H1 (cell line): ENCODE measurements at regions not wholly inside any gene's neighbourhood (a gene's known extent, or its start where the extent isn't known, plus 50 kb on each side); places are given as distances from the start of the nearest gene placed in this dataset.

ENCODE experiments used
- CTCF ChIA-PET: fragments of 300-600 bp; sonication (Branson Sonifier 250); formaldehyde crosslinking; loops from one replicate; lab custom pipeline; 2021; ENCODE audit not compliant: partially characterized antibody; lab: Charles Lee
- POLR2A ChIA-PET: fragments of 300-600 bp; sonication (Branson Sonifier 250); formaldehyde crosslinking; loops from one replicate; lab custom pipeline; 2021; ENCODE audit warnings: inconsistent platforms; ENCODE audit not compliant: partially characterized antibody; lab: Charles Lee
- DNase-seq, 2 experiments: peaks; one replicate each; pipeline versions ENCODE4 v3.0.0 to v3.0.0-alpha.2; 2010 to 2022; ENCODE audit warnings: low spot score in 2 of 2, low read depth in 1 of 2, mixed read lengths in 1 of 2
- FAIRE-seq: peaks from 2 replicates; lab custom pipeline; 2011; peaks lifted over from hg19 to GRCh38; lab: Jason Lieb, UNC
- H2AFZ ChIP-seq: 2 replicates; pipeline ENCODE4 v1.8.1; 2012; ENCODE audit warnings: low read length, inconsistent platforms
- H2AK5ac ChIP-seq: 2 replicates; pipeline ENCODE4 v1.6.1; 2013; ENCODE audit warnings: low read depth, low read length
- H2BK120ac ChIP-seq: replicated peaks from 2 replicates; pipeline ENCODE3; 2013; ENCODE audit warnings: low read depth, low read length, inconsistent platforms
- H2BK12ac ChIP-seq: 2 replicates; pipeline ENCODE4 v1.6.1; 2013; ENCODE audit warnings: low read depth, low read length
- H2BK15ac ChIP-seq: 2 replicates; pipeline ENCODE4 v1.6.1; 2013; ENCODE audit warnings: low read length
- H2BK20ac ChIP-seq: 2 replicates; pipeline ENCODE4 v1.6.1; 2013; ENCODE audit warnings: low read length
- H2BK5ac ChIP-seq: 2 replicates; pipeline ENCODE4 v1.6.1; 2013; ENCODE audit warnings: low read depth, low read length
- H3K14ac ChIP-seq: 2 replicates; pipeline ENCODE4 v1.6.1; 2013; ENCODE audit warnings: inconsistent platforms; ENCODE audit not compliant: insufficient read length
- H3K18ac ChIP-seq: 2 replicates; pipeline ENCODE4 v1.6.1; 2013; ENCODE audit warnings: low read length; ENCODE audit errors: extremely low read depth
- H3K23ac ChIP-seq: 2 replicates; pipeline ENCODE4 v1.6.1; 2013; ENCODE audit warnings: inconsistent platforms; ENCODE audit not compliant: insufficient read length
- H3K23me2 ChIP-seq: 2 replicates; pipeline ENCODE4 v1.6.1; 2013; ENCODE audit warnings: low read depth, low read length
- H3K27ac ChIP-seq: 2 replicates; pipeline ENCODE4 v1.6.1; 2011; ENCODE audit warnings: low read depth, low read length, inconsistent platforms
- H3K27me3 ChIP-seq, 4 experiments: replicated peaks in 1 of 4; 1 replicate in 1 of 4; 2 replicates in 3 of 4; pipeline versions ENCODE4 v1.6.1 to v1.8.1; 2011 to 2013; ENCODE audit warnings: low read length in 3 of 4, mild to moderate bottlenecking in 3 of 4, inconsistent platforms in 2 of 4, mixed read lengths in 2 of 4, moderate library complexity in 1 of 4; ENCODE audit not compliant: control insufficient read depth in 3 of 4, insufficient read depth in 3 of 4; ENCODE audit errors: extremely low read depth in 1 of 4
- H3K36me3 ChIP-seq, 4 experiments: 2 replicates each; pipeline versions ENCODE4 v1.6.1 to v1.8.1; 2011 to 2013; ENCODE audit warnings: mild to moderate bottlenecking in 4 of 4, low read length in 3 of 4, moderate library complexity in 2 of 4, control low read depth in 1 of 4, inconsistent platforms in 1 of 4; ENCODE audit not compliant: insufficient read depth in 4 of 4, control insufficient read depth in 2 of 4
- H3K4ac ChIP-seq: replicated peaks from 2 replicates; pipeline ENCODE3; 2013; ENCODE audit warnings: low read length, low read depth, mixed read lengths, inconsistent platforms; ENCODE audit not compliant: insufficient read length
- H3K4me1 ChIP-seq, 4 experiments: replicated peaks in 1 of 4; 1 replicate in 1 of 4; 2 replicates in 3 of 4; pipeline versions ENCODE4 v1.6.1 to v1.8.1; 2011 to 2013; ENCODE audit warnings: low read length in 3 of 4, inconsistent platforms in 2 of 4, mixed read lengths in 1 of 4; ENCODE audit not compliant: insufficient read depth in 4 of 4, control insufficient read depth in 3 of 4
- H3K4me2 ChIP-seq, 2 experiments: 2 replicates each; pipeline versions ENCODE4 v1.6.1 to v1.8.1; 2011 to 2013; ENCODE audit warnings: low read depth in 2 of 2, low read length in 2 of 2, control low read depth in 1 of 2, inconsistent platforms in 1 of 2, mild to moderate bottlenecking in 1 of 2; ENCODE audit not compliant: insufficient read depth in 1 of 2
- H3K4me3 ChIP-seq, 4 experiments: fragments of 200-600, 300-600 bp in 1 of 4; sonication (generic), shearing (Covaris generic), sonication (Bioruptor Twin) in 1 of 4; 2 replicates each; pipeline versions ENCODE4 v1.5.1 to v1.8.1; 2011 to 2016; ENCODE audit warnings: low read length in 4 of 4, low read depth in 3 of 4, control low read depth in 2 of 4, inconsistent platforms in 2 of 4, mild to moderate bottlenecking in 2 of 4, mixed read lengths in 1 of 4, moderate library complexity in 1 of 4; ENCODE audit not compliant: insufficient read depth in 2 of 4; ENCODE audit errors: extremely low read depth in 1 of 4
- H3K56ac ChIP-seq: replicated peaks from 2 replicates; pipeline ENCODE3; 2013; ENCODE audit warnings: low read depth, mild to moderate bottlenecking, mixed read lengths, low read length, inconsistent platforms; ENCODE audit not compliant: insufficient read length
- H3K79me1 ChIP-seq: 2 replicates; pipeline ENCODE4 v1.6.1; 2013; ENCODE audit warnings: low read depth, low read length, control low read depth
- H3K79me2 ChIP-seq, 2 experiments: 2 replicates each; pipeline versions ENCODE4 v1.6.1 to v1.8.1; 2012 to 2013; ENCODE audit warnings: low read length in 2 of 2, mild to moderate bottlenecking in 2 of 2, inconsistent platforms in 1 of 2; ENCODE audit not compliant: insufficient read depth in 2 of 2, control insufficient read depth in 1 of 2
- H3K9ac ChIP-seq, 4 experiments: replicated peaks in 1 of 4; 1 replicate in 1 of 4; 2 replicates in 3 of 4; pipeline versions ENCODE4 v1.6.1 to v1.8.1; 2011 to 2013; ENCODE audit warnings: low read depth in 3 of 4, low read length in 3 of 4, control low read depth in 2 of 4, mild to moderate bottlenecking in 2 of 4, moderate library complexity in 2 of 4, inconsistent platforms in 1 of 4; ENCODE audit errors: extremely low read depth in 1 of 4
- H3K9me3 ChIP-seq, 2 experiments: 2 replicates each; pipeline versions ENCODE4 v1.6.1 to v1.8.1; 2012 to 2013; ENCODE audit warnings: mild to moderate bottlenecking in 2 of 2, moderate library complexity in 2 of 2, control low read depth in 1 of 2, inconsistent platforms in 1 of 2, low read depth in 1 of 2, low read length in 1 of 2, mixed read lengths in 1 of 2; ENCODE audit not compliant: insufficient read depth in 2 of 2
- H4K20me1 ChIP-seq, 2 experiments: replicated peaks in 1 of 2; 2 replicates each; pipeline versions ENCODE3 to v1.8.1; 2011 to 2013; ENCODE audit warnings: inconsistent platforms in 2 of 2, low read length in 2 of 2, mild to moderate bottlenecking in 1 of 2; ENCODE audit not compliant: insufficient read depth in 2 of 2, control insufficient read depth in 1 of 2
- H4K5ac ChIP-seq: 2 replicates; pipeline ENCODE4 v1.6.1; 2013; ENCODE audit warnings: low read length, low read depth, mixed read lengths, inconsistent platforms; ENCODE audit not compliant: insufficient read length
- H4K8ac ChIP-seq: 2 replicates; pipeline ENCODE4 v1.8.0; 2013; ENCODE audit warnings: mild to moderate bottlenecking, moderate library complexity, low read length, inconsistent platforms; ENCODE audit not compliant: insufficient read depth; ENCODE audit errors: extremely low read depth
- H4K91ac ChIP-seq: replicated peaks from 2 replicates; pipeline ENCODE3; 2013; ENCODE audit warnings: low read length, mixed read lengths, inconsistent platforms; ENCODE audit not compliant: insufficient read length
- E2F6 ChIP-seq: IDR thresholded peaks from 2 replicates; pipeline ENCODE4 v1.6.1; 2012; ENCODE audit warnings: inconsistent platforms
- GABPA ChIP-seq: IDR thresholded peaks from 2 replicates; pipeline ENCODE4 v1.6.1; 2011; ENCODE audit warnings: mild to moderate bottlenecking, low read length, moderate library complexity, borderline replicate concordance; ENCODE audit not compliant: insufficient read depth
- SP2 ChIP-seq: IDR thresholded peaks from 2 replicates; pipeline ENCODE4 v1.6.1; 2012; ENCODE audit warnings: mild to moderate bottlenecking, low read length, inconsistent platforms
- SP4 ChIP-seq: IDR thresholded peaks from 2 replicates; pipeline ENCODE4 v1.6.1; 2012; ENCODE audit warnings: low read length, inconsistent platforms
- WGBS, 2 experiments: shearing (Covaris generic) in 1 of 2; methylation state at CpG; one replicate each; pipeline versions ENCODE4 v1.1.6 to v1.1.7; 2013 to 2015; ENCODE audit warnings: low lambda C conversion rate in 2 of 2, mixed read lengths in 2 of 2, inconsistent platforms in 1 of 2, low coverage in 1 of 2, missing lambda C conversion rate in 1 of 2; ENCODE audit not compliant: insufficient replicate concordance in 2 of 2, insufficient coverage in 1 of 2, insufficient read length in 1 of 2; ENCODE audit errors: extremely low coverage in 1 of 2, missing lambda C conversion rate in 1 of 2; 5-methylcytosine and 5-hydroxymethylcytosine counted together

- DNase-seq (no peak), FAIRE-seq (no peak)
- no peak overlapping the region for H2BK12ac ChIP-seq
- no peak overlapping the region for H3K14ac ChIP-seq
- H3K23me2 ChIP-seq, result no peaks in the 10 kb centered on the region
- H4K5ac ChIP-seq, result no peak overlapping the region
- H4K91ac ChIP-seq, result no peak overlapping the region
- TF ChIP-seq SP2 (no peak), SP4 (no peak), GABPA (no peak), E2F6 (no peak)
- H3K4me2 ChIP-seq, result no peak overlapping the region
- CTCF ChIA-PET, result no interaction called here
- H3K36me3 ChIP-seq, result no peaks in the 10 kb centered on the region
- no peak overlapping the region for H2BK15ac ChIP-seq
- no peaks in the 10 kb centered on the region for H3K27me3 ChIP-seq
- H3K4me3 ChIP-seq, result no peak overlapping the region
- no peaks in the 10 kb centered on the region for H3K9me3 ChIP-seq
- POLR2A ChIA-PET, result interaction anchor here (0.6 kb wide), 1 partner anchor 11 kb away, joined by 3 read pairs; no protein-coding TSS in a partner anchor
- peaks cover 0 to 12% (median 1%) of the 10 kb centered on the region in 4 experiments; a peak in 3 of 7 replicates for H3K4me1 ChIP-seq
- no peak overlapping the region for H2AFZ ChIP-seq
- no peak overlapping the region for H2BK120ac ChIP-seq
- H3K27ac ChIP-seq, result no peak overlapping the region
- no peak overlapping the region for H2AK5ac ChIP-seq
- no peak overlapping the region for H3K56ac ChIP-seq
- H3K23ac ChIP-seq, result no peak overlapping the region
- no peaks in the 10 kb centered on the region for H3K79me1 ChIP-seq
- no peaks in the 10 kb centered on the region for H4K20me1 ChIP-seq
- H3K79me2 ChIP-seq, result no peaks in the 10 kb centered on the region
- WGBS, 2 experiments, result 89% methylated on average over 4 of the region's 4 CpGs; no CpG with 5 or more reads in 1 of the 2 experiments
- no peak overlapping the region for H3K4ac ChIP-seq
- H2BK5ac ChIP-seq, result no peak overlapping the region
- no peak overlapping the region for H4K8ac ChIP-seq
- no peak overlapping the region for H2BK20ac ChIP-seq
- H3K9ac ChIP-seq, result no peak overlapping the region
- H3K18ac ChIP-seq, result no peak overlapping the region
Observed at GRCh38 chr3:155012584-155012983, 67.5 kb upstream of the MME start.
